ENCODE measurements at regions not wholly inside any gene's neighbourhood (a gene's known extent, or its start where the extent isn't known, plus 50 kb on each side); places are given as distances from the start of the nearest gene placed in this dataset.

DNA sequence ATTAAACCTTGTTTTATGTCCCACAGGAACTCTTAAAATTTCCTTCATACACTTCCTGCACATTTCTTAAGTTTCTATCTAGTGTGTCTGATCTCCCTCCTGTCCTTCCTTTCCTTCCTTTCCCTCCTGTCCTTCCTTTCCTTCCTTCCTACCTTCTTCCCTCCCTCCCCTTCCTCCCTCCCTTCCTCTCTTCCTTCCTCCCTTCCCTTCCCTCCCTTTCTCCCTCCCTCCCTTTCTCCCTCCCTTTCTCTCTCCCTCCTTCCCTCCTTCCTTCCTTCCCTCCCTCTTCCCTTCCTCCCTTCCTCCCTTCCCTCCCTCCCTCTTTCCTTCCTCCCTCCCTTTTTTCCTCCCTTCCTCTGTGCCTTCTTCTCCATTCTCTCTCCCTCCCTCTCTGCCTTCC, 414.9 kb downstream of the ENC1 start:
- DNase-seq (ENCODE audit: low read depth), result no peak

DNA sequence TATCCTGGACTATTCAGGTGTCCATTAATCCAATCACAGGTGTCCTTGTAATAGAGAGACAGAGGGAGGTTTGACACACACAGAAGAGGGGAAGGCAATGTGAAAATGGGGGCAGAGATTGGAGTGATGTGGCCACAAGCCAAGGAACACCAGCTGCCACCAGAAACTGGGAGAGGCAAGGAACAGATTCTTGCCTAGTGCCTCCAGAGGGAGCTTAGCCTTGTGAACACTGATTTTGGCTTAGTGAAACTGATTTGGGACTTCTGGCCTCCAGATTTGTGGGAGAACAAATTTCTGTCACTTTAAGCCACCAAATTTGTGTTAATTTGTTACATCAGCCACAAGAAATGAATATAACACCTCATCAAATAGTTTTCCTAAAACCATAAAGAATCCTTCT, 416.2 kb downstream of the ENC1 start:
- DNase-seq (ENCODE audit: low read depth), result no peak

DNA sequence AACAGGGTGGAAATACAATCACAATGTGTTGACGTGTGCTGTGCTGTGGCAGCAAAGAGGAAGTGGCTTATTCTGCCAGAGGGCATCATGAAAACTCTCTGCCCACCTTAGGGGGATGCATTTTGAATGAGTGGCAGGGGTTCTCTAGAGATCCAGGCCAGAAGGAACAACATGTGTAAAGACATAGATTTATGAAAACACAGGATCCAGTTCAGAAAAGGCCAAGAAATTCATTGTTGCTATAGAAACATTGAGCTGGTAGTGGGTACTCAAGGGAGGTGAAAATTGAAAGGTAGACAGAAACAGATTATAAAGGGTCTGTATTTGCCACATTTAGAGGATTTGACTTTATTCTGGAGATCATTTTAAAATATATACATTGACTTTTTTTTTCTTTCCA, 417.7 kb downstream of the ENC1 start:
- DNase-seq (ENCODE audit: low read depth), result no peak

DNA sequence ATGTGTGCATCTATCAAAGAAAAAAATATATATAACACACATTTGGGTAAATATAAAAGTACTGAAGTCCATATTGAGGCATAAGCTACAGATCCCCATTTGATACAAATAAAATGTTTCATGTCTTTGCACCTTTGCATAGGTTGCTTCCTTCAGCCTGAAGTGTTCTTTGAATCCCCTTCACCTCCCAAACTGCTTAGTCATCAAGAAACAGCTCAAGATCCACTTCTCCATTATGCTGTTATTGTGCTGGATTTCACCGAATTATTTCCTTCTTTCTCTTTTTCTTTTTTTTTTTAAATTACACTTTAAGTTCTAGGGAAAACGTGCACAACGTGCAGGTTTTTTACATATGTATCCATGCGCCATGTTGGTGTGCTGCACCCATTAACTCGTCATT, 419.1 kb downstream of the ENC1 start:
- no peak for DNase-seq (ENCODE audit: low read depth)

DNA sequence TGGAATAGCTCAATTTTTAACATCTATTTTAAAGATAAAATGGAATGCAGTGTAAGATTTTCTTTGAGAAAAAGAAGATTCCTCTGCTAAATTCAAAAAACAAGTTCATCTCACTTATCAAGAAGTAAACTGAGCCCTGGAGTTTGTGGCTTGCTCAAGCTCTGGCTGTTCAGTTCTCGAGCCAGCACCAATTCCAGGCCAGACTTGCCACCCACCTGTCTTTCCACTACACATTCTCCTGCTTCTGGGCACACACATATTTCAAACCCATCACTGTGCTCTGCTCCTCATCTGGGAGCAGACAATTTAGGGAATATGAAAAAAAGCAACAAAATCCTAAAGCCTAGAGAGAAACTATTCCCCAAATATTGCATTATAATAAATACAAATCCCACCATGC, 424.5 kb downstream of the ENC1 start:
- no peak for DNase-seq (ENCODE audit: low read depth)

DNA sequence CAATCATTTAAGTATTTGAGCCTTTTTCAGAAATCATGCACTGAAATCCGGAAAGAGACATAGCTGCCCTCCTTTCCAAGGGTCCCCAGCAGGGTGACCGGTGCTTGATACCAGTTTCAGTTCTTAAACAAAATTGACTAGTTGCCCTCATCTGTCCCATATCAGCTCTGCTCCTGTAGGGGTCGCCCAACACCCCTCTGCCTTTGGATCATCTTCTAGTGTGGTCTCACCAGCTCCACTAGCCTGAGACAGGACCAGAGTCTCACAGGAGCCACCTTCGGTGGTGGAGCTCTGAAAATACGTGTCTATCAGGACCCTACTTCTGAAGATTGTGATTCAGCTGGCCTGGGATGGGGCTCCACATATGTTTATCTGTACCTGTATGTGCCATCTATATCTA, 428.2 kb downstream of the ENC1 start:
- DNase-seq (ENCODE audit: low read depth), result no peak

DNA sequence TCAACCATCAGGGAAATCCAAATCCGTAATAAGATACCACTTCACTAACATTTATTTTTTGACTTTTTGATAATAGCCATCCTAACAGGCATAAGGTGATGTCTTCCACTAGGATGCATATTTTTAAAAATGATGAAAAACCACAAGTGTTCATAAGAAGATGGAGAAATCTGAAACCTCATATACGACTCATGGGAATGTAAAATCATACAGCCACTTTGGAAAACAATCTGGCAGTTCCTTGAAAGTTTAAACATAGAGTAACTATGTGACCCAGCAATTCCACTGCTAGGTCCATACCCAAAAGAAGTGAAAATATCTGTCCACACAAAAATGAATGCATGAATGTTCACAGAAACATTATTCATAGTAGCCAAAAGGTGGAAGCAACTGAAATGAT, 431.0 kb downstream of the ENC1 start:
- DNase-seq (ENCODE audit: low read depth), result no peak

DNA sequence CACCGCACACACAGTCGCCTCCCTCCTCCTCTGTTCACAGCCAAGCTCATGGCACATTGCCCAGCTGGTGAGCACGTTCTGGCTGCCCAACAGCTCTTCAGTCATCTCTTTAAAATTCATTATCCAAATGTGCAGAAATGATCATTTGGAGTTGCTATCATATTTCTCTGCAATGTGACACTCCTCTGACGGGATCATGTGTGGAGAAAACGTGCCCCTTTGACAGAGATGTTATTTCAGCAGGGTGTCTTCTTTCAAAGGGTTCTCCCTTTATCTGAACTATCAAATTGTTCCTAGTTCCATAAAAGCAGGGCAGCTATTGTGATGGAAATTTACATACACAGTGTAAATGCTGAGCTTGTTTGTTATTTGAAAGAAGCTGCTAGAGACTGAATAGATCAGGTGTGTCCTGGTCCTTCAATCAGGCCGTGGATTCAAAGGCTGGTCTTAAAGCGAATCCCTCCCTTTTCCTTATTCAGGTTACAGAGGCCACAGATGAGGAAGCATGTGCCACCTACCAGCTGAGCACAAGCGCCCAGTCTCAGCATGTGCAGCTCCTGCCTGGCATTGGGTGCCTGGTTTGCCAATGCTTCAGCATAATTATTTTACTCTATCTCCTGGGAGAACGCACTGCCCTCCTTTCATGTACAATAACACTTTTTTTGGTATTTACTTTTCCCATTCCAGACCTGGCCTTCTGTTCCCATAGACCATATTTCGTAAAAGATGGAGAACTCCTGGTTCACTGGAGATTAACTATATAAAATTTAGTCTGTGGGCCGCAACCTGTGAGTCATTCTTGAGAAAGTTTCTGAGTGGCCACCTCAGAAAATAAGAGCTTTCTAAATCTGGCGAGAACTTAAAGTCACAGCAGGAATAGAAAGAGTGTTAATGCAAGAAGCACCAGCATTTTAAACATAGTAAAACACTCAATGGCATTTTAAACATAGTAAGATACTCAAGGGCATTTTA, 433.7 kb downstream of the ENC1 start:
- no peak for DNase-seq (ENCODE audit: low read depth)

DNA sequence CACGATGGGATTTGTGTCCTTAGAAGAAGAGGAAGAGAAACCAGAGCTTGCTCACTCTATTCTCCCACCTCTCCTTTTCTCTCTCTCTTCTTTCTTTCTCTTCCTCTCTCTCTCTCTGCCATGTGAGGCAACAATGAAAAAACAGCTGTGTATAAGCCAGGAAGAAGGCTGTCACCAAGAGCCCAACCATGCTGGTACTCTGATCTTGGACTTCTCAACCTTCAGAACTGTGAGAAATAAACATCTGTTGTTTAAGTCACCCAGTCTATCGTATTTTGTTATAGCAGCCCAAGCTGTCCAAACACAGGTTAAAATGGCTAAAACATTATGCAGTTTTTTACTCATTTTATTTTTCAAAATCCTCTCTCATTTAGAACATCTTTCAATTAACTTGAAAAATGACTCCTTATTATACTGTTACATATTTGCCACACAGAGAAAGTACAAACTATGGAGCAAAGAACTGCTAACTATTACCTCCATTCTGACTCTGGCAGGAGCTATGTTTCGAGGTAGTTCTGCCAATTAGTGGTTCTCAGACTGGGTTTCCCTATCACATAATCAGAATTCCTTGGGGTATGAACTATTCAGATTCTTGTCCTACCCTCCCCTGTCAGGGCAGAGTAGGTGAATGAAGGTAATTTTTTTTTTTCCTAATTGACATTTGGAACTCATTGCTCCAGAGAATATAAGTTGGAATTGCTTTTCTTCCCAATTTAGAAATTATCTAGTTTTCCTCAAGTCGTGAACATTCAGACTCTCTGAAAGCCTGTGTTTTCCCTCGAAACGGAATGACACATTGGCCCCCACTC, 434.6 kb downstream of the ENC1 start:
- DNase-seq (ENCODE audit: low read depth), result no peak

DNA sequence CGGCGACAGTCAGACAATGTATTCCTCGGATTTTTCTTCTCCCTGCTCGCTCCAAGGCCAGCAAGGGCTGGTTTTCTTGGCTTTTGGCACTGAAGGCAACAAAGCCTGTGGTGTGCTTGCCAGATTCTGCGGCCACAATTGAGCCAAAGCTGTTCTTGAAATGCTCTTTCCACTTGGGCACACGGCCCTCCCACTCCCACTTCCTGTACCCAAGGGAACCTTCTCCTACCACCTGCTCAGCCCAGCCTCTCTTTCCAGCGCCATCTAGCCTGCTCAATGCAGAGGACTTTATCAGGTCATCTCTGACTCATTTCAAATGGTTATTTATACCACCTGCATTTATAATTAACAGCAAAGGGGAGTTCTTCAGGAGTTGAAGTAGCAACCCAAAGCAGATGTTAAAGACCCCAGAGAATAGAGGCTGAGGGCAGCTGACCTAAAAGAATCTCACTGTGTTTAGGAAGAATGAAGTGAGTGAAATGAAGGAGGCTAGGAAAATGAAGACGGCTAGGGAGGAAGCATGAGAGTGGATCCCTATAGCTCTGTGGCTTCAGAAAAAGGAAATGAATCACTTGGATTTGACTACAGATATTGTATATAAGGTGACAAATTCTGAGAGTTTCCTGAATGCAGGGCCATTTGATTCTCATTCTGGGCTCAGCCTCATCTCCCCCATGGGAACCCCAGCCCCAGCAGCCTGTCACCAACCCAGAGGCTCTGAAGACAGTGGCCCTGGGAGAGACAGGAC, 439.0 kb downstream of the ENC1 start:
- no peak for DNase-seq (ENCODE audit: low read depth)

DNA sequence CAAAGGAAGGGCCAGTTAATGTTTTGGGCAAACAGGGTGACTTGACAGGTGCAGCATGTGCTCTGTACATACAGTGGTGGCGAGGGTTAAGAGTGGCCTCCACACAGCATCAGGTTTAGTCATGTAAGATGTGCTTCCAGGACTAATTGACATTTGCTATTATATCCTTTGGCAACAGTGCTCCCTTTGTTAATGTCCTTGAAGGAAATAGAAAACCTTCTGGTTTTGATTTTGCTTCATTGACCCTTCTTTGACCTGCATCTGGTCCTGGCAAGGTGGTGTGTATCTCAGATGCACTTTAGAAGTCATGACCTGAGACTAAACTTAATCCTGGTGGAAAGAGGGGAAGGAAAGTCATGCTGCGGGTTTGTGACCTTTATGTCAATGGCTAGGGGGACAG, 440.0 kb downstream of the ENC1 start:
- no peak for DNase-seq (ENCODE audit: low read depth)

DNA sequence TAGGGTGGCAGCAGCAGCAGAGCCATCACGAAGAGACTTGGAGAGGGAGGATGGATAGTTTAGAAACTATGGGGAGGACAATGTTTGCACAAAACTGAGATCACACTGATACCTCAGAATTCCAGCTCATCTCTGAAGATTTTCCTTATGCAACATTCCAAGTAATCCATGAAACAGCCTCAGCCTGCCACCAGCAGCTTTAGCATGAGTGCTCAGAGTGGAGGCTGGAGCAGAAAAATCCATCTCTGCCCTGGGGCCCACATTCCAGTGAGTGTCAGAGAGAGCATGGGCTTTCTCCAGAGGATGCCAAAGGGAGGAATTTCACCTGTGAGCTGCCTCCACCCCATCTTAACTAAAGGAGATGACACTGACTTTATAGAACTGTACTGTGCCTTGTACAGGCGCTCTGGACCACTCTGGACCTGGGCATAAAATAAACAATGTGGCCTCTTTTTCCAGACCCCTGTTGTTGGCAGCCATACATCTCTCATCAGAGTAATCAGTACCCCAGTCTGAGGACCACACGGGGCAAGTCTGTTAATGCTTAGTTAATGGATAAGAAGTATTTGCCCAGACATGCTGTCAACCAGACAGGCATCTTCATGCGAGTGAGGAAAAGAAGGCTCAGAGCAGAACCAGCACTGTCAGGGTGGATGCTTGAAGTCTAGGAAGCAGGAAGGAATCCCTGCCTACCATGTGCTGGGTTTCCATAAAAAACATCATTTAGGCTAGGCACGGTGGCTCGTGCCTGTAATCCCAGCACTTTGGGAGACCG, 440.9 kb downstream of the ENC1 start:
- no peak for DNase-seq (ENCODE audit: low read depth)

DNA sequence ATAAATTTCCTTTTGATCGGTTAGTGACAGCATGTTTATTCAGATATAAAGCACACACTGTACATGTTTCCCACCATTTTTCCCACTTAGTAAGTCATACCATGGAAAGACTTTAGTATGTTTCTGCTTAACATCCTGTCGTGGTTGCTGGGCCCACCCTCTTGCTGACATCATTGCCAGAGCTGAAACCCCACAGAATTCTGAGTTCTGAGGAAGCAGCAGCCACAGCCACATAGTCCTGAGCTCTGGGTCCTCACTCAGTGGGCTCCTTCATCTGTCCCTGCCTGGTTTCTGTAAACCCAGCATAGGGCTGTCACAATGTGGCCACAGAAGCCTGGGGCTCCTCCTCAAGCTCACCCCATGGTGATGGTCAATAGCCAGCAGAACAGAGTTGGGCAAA, 441.5 kb downstream of the ENC1 start:
- DNase-seq (ENCODE audit: low read depth), result no peak

DNA sequence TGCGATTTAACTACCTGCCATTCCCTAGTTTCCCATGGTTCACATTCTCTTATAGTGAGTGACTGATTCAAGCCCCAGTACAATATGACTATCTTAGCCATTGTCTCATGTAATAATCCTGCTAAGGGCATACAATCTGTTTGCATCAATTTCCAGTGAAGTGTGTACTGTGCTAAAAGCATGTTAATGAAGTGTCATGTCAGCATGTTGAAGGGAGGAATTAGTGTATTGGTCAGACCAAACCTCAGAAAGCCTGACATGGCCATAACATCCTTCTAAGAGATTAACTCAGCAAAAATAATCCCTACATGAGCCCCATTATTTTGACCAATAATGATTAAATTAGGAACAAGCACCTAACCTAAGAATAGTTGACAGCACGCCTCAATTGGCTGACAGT, 442.4 kb downstream of the ENC1 start:
- DNase-seq (ENCODE audit: low read depth), result no peak

DNA sequence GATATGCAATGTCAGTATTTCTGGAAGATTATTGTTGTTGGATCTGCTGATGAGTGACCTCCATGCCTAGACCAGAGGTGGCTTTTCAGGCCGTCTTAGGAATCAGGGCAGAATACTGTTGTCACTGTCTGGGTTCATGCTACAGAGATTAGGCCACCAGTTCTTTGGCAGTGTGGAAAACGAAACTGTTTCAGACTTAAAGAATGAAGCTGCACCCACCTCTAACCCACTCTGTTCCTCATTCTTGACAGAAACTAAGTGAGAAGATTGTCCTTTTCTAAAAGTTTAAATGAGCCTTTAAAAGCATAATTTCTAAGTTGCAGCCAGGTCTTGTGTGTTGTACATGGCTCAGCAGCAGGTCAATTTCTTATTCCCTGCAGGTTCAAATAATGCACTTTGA, 444.3 kb downstream of the ENC1 start:
- no peak for DNase-seq (ENCODE audit: low read depth)

DNA sequence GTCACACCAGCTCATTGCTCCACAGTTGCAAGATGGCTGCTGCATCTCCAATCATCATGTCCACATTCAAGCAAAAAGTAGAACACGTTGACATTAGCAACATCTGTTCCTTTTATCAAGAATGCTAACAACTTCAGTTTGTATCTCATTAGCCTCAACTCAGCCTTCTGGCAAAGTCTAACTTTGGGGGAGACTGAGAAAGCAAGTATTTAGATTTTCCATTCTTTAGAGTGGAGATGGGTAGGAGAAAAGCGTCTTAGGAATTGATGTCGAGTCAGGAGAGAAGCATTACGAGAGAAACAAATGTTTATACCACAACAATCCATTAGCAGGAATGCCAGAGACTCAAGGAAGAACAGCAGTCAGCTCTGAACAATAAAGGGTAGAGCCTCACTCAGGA, 446.3 kb downstream of the ENC1 start:
- no peak for DNase-seq (ENCODE audit: low read depth)

DNA sequence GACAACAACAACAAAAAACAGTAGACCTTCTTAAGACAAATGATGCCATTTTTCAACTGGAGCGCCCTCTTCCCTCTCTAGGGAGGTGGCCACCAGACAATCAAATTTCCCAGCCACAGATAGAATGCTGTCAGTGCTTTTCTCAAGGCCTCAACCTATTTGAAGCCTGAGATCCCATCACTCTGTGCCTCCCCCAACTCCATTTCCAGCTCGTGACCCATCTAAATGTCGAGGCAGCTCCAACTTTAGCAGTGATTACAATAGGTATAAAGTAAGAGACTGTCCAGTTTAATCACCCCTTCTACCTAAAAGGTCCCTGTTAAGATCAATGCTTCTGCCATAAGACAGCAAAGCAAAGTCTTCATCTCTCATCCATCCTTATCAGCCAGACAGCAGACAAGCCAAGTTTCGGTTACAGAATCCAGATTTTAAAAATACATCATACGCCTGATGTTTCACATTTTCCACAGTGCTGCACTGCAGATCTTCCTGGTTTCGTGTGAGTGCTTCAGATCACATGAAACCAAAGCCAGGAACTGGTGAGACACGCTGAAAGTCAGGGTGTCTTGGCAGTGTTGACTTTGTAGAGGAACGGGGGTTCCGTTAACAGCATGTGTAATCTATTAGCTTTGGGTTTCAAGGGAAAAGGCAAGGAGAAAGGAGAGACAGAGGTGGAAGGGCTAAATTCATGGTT, 447.8 kb downstream of the ENC1 start:
- DNase-seq (ENCODE audit: low read depth), result no peak

DNA sequence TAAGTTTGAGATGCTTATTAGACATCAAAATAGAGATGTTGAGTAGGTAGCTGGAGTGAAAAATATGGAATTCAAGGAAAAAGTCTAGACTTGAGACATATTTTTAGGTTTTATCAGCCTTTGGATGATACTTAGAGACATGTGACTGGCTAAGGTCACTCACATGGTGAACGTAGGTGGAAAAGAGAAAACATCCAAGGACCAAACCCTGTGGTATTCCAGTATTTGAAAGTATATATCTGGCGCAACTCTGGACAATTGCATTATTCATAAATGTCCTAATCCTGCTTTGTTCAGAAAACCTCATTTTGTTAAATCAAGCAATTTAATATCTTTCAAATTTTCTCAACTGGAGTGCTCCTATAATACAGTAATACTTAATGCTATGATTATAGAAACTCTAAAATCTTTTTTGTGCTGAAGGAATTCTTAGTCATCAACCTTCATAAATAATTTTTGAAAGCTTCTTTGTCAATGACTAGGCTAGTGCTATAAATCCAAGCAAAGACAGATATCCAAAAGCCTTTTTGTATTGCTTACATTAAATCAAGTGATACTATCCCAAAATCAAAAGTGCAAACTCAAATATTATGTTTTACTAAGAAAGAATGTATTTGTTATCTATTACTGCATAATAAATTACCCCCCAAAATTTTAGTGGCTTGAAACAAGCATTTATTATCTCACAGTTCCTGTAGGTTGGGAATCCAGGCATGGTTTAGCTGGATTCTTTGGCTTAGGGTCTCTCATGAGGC, 452.0 kb downstream of the ENC1 start:
- DNase-seq (ENCODE audit: low read depth), result no peak

DNA sequence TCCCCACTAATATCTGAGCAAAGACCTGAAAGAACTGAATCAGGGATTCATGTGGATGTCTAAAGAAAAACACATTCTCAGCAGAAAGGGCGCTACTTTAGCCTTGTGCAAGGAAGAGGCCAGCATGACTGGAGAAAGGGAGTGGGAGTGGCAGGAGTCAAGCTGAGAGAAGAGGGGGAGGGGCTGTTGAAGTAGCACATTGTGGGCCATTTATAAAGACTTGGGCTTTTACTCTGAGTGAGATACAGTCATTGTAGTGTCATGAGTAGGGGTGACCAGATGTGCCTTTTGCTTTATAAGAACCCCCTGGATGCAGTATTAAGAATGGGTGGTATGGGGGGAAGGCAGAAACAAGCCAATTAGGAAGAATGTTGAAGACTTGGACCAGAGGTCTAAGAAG, 452.8 kb downstream of the ENC1 start:
- DNase-seq (ENCODE audit: low read depth), result no peak

Measured in activated T-helper 9 cell treated with anti-CD3 and anti-CD28 coated beads, Interleukin-2, amount 50 U/mL, for 16 hours (primary cell).